CD4-positive, alpha-beta T cell (primary cell): ENCODE measurements at regions not wholly inside any gene's neighbourhood (a gene's known extent, or its start where the extent isn't known, plus 50 kb on each side); places are given as distances from the start of the nearest gene placed in this dataset.
A peak's percentile ranks its signal among the peaks of the same experiment; 100 is the strongest.

ENCODE experiments used
- ATAC-seq: fragments of 200-7000 bp; cut with Tn5 transposase; one replicate; pipeline ENCODE4 v1.10.0; 2022; ENCODE audit warnings: mild to moderate bottlenecking; ENCODE audit not compliant: poor library complexity
- CTCF ChIA-PET: fragments of 350-600 bp; sonication (Branson Sonifier 250); formaldehyde crosslinking; loops from one replicate; lab custom pipeline; 2021; ENCODE audit warnings: antibody characterized with exemption, inconsistent platforms; lab: Charles Lee
- POLR2A ChIA-PET: fragments of 350-600 bp; sonication (Branson Sonifier 250); formaldehyde crosslinking; loops from one replicate; lab custom pipeline; 2021; ENCODE audit warnings: antibody characterized with exemption, inconsistent platforms; lab: Charles Lee
- DNase-seq, 14 experiments: peaks; one replicate each; pipeline ENCODE4 v3.0.0-alpha.2; 2013 to 2020; ENCODE audit warnings: mixed read lengths in 2 of 14
- H3K27ac ChIP-seq, 2 donors: one replicate each; pipeline versions ENCODE4 v1.5.1 to v1.7.0; 2013; ENCODE audit warnings: low read length in 2 of 2, low read depth in 1 of 2, mild to moderate bottlenecking in 1 of 2
- H3K27me3 ChIP-seq, 2 experiments: 1 replicate in 1 of 2; 2 replicates in 1 of 2; pipeline versions ENCODE4 v1.6.1 to v1.7.0; 2013; ENCODE audit warnings: low read length in 2 of 2, control low read depth in 1 of 2, mild to moderate bottlenecking in 1 of 2, moderate library complexity in 1 of 2; ENCODE audit not compliant: insufficient read depth in 2 of 2, control insufficient read depth in 1 of 2
- H3K36me3 ChIP-seq: one replicate; pipeline ENCODE4 v1.6.1; 2013; ENCODE audit warnings: low read length, control low read depth; ENCODE audit not compliant: insufficient read depth
- H3K4me1 ChIP-seq: one replicate; pipeline ENCODE4 v1.6.1; 2013; ENCODE audit warnings: low read length, control low read depth; ENCODE audit not compliant: insufficient read depth
- H3K4me3 ChIP-seq: one replicate; pipeline ENCODE4 v1.5.1; 2013; ENCODE audit warnings: mild to moderate bottlenecking, low read length, moderate library complexity
- H3K9me3 ChIP-seq, 2 experiments: 1 replicate in 1 of 2; 2 replicates in 1 of 2; pipeline versions ENCODE4 v1.6.1 to v1.7.0; 2013; ENCODE audit warnings: low read length in 2 of 2, mild to moderate bottlenecking in 2 of 2, control low read depth in 1 of 2, moderate library complexity in 1 of 2; ENCODE audit not compliant: control insufficient read depth in 1 of 2, insufficient read depth in 1 of 2
- H3K27ac Mint-ChIP-seq: one replicate; pipeline ENCODE4 v1.8.0; 2020; ENCODE audit warnings: mixed read lengths
- H3K27me3 Mint-ChIP-seq: one replicate; pipeline ENCODE4 v1.8.0; 2021; ENCODE audit warnings: mixed read lengths
- H3K36me3 Mint-ChIP-seq: one replicate; pipeline ENCODE4 v1.8.0; 2021; ENCODE audit warnings: low read depth, mixed read lengths
- H3K4me1 Mint-ChIP-seq: one replicate; pipeline ENCODE4 v1.8.0; 2021; ENCODE audit warnings: low read depth, mixed read lengths
- H3K4me3 Mint-ChIP-seq: one replicate; pipeline ENCODE4 v1.8.0; 2020; ENCODE audit warnings: mild to moderate bottlenecking, mixed read lengths
- H3K9me3 Mint-ChIP-seq: one replicate; pipeline ENCODE4 v1.8.0; 2020; ENCODE audit warnings: mixed read lengths
- CTCF ChIP-seq: fragments of 200-600 bp; IDR thresholded peaks from one replicate; pipeline ENCODE4 v1.8.0; 2022; ENCODE audit warnings: antibody characterized with exemption, mild to moderate bottlenecking
- intact Hi-C, 2 experiments: fragments of 100-400 bp; cut with DNase I in 1 of 2; cut with micrococcal nuclease in 1 of 2; formaldehyde crosslinking; loops; one replicate each; pipeline versions ENCODE4 v1.15.1 to v1.9.0; 2023 to 2025; cut with DNase I, micrococcal nuclease

- Histone ChIP-seq H3K27ac (no peak overlapping the region), H3K36me3 (no peaks in the 10 kb centered on the region), H3K4me1 (peaks cover 13% of the 10 kb centered on the region), H3K4me3 (no peak overlapping the region), H3K9me3 (no peaks in the 10 kb centered on the region), H3K27me3 (no peaks in the 10 kb centered on the region)
- H3K4me3 Mint-ChIP-seq: no peak overlapping the region
- CTCF ChIA-PET: no interaction called here
- no peaks in the 10 kb centered on the region for H3K9me3 Mint-ChIP-seq
- intact Hi-C loops: no loop called here
- no peak for DNase-seq
- H3K27me3 Mint-ChIP-seq: no peaks in the 10 kb centered on the region
- H3K27ac Mint-ChIP-seq: peak overlapping the region; percentile 24
- TF ChIP-seq CTCF: no peak
- no peak for ATAC-seq
- POLR2A ChIA-PET: interaction anchor here (0.7 to 2.4 kb wide), 2 partner anchors 10 to 19 kb away, joined by 3 to 5 read pairs; no protein-coding TSS in a partner anchor
- H3K4me1 Mint-ChIP-seq: peaks cover 98% of the 10 kb centered on the region
- no peaks in the 10 kb centered on the region for H3K36me3 Mint-ChIP-seq
Measured at GRCh38 chr3:72385167-72385566, 463.1 kb downstream of the SHQ1 start.

DNA sequence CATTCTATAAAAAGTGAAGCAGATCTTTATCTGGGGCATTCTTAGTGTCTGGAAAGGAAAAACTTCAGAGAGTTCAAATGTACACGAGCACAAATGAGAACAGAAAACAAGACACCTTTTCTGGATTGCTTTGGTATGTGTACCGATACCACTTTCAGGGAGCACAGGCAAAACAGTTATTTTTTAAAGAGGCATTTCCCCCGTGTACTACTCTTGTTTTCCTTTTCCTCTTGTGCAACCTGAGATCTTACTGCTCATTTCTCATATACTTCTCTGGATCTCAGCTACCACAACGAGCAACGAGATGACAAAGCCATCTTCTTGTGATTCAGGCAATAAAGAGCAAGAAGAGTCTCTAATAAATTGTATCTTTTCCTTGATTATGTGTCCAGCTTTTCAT is 463.6 kb downstream of the SHQ1 start:
- CTCF ChIA-PET: interaction anchor here (0.7 to 0.9 kb wide), 3 partner anchors 42 to 673 kb away, joined by 3 to 4 read pairs (median 3); no protein-coding TSS in a partner anchor

GRCh38 chr3:72383883-72384282 is 464.4 kb downstream of the SHQ1 start:
- ATAC-seq (no peak), DNase-seq (no peak)
- Mint-ChIP-seq H3K4me3 (no peak overlapping the region), H3K9me3 (no peaks in the 10 kb centered on the region), H3K36me3 (peaks cover 9% of the 10 kb centered on the region), H3K4me1 (peaks cover 95% of the 10 kb centered on the region), H3K27ac (peak overlapping the region; percentile 24), H3K27me3 (no peaks in the 10 kb centered on the region)
- Histone ChIP-seq H3K36me3 (peaks cover 3% of the 10 kb centered on the region), H3K9me3 (no peaks in the 10 kb centered on the region), H3K27me3 (no peaks in the 10 kb centered on the region), H3K27ac (no peak overlapping the region), H3K4me1 (peaks cover 13% of the 10 kb centered on the region), H3K4me3 (no peak overlapping the region)
- ChIA-PET CTCF (interaction anchor here (0.7 to 0.9 kb wide), 5 partner anchors 42 to 673 kb away, joined by 3 to 4 read pairs (median 3); no protein-coding TSS in a partner anchor), POLR2A (interaction anchor here (0.6 to 2.4 kb wide), 4 partner anchors 9 to 110 kb away, joined by 3 to 5 read pairs (median 4); no protein-coding TSS in a partner anchor)
- intact Hi-C loops: no loop called here
- no peak for TF ChIP-seq CTCF

More for the DNA sequence above, 463.6 kb downstream of the SHQ1 start:
- Mint-ChIP-seq H3K9me3 (no peaks in the 10 kb centered on the region), H3K4me3 (no peak overlapping the region), H3K27me3 (no peaks in the 10 kb centered on the region), H3K36me3 (peaks cover 1% of the 10 kb centered on the region), H3K27ac (peak overlapping the region; percentile 24), H3K4me1 (peaks cover 98% of the 10 kb centered on the region)
- no peak for ATAC-seq
- DNase-seq: no peak
- POLR2A ChIA-PET: interaction anchor here (0.6 to 2.4 kb wide), 4 partner anchors 9 to 40 kb away, joined by 3 to 5 read pairs (median 4); no protein-coding TSS in a partner anchor
- TF ChIP-seq CTCF: no peak
- Histone ChIP-seq H3K36me3 (no peaks in the 10 kb centered on the region), H3K27me3 (no peaks in the 10 kb centered on the region), H3K4me3 (no peak overlapping the region), H3K4me1 (peaks cover 13% of the 10 kb centered on the region), H3K27ac (no peak overlapping the region), H3K9me3 (no peaks in the 10 kb centered on the region)
- intact Hi-C loops: no loop called here
